Chondrocyte (in vitro differentiated cells): ENCODE measurements at regions not wholly inside any gene's neighbourhood (a gene's known extent, or its start where the extent isn't known, plus 50 kb on each side); places are given as distances from the start of the nearest gene placed in this dataset.

ENCODE experiments used
- DNase-seq: peaks from one replicate; pipeline ENCODE4 v3.0.0; 2021; ENCODE audit warnings: mixed read lengths, low spot score
- H3K27ac Mint-ChIP-seq: one replicate; pipeline ENCODE4 v1.8.0; 2021; ENCODE audit warnings: mild to moderate bottlenecking, moderate library complexity, mixed read lengths; ENCODE audit not compliant: unreplicated experiment
- H3K27me3 Mint-ChIP-seq: 2 replicates; pipeline ENCODE4 v1.8.0; 2021; ENCODE audit warnings: low read depth, mixed read lengths
- H3K36me3 Mint-ChIP-seq: 2 replicates; pipeline ENCODE4 v1.8.0; 2021; ENCODE audit warnings: low read depth, mixed read lengths
- H3K4me1 Mint-ChIP-seq: 2 replicates; pipeline ENCODE4 v1.8.0; 2021; ENCODE audit warnings: low read depth, mild to moderate bottlenecking, mixed read lengths
- H3K4me3 Mint-ChIP-seq: one replicate; pipeline ENCODE4 v1.8.0; 2021; ENCODE audit warnings: mild to moderate bottlenecking, moderate library complexity, mixed read lengths; ENCODE audit not compliant: unreplicated experiment
- H3K9me3 Mint-ChIP-seq: 2 replicates; pipeline ENCODE4 v1.8.0; 2021; ENCODE audit warnings: low read depth, mixed read lengths
- CTCF ChIP-seq: fragments of 200-600 bp; sonication (generic); IDR thresholded peaks from 2 replicates; pipeline ENCODE4 v1.5.0; 2021; ENCODE audit warnings: antibody characterized with exemption, mild to moderate bottlenecking, moderate library complexity

GRCh38 chr3:160081958-160082533 is 93.4 kb downstream of the IL12A start:
- Mint-ChIP-seq H3K36me3 (no peaks in the 10 kb centered on the region), H3K4me3 (no peak overlapping the region), H3K27me3 (no peaks in the 10 kb centered on the region), H3K4me1 (no peaks in the 10 kb centered on the region), H3K27ac (no peak overlapping the region), H3K9me3 (no peaks in the 10 kb centered on the region)
- DNase-seq: no peak
- TF ChIP-seq CTCF: no peak

GRCh38 chr3:160084998-160085397 is 96.4 kb downstream of the IL12A start:
- Mint-ChIP-seq H3K4me3 (no peak overlapping the region), H3K27ac (no peak overlapping the region), H3K36me3 (no peaks in the 10 kb centered on the region), H3K27me3 (no peaks in the 10 kb centered on the region), H3K4me1 (no peaks in the 10 kb centered on the region), H3K9me3 (no peaks in the 10 kb centered on the region)
- TF ChIP-seq CTCF: no peak
- no peak for DNase-seq

GRCh38 chr3:160088492-160089137 is 100.0 kb downstream of the IL12A start:
- Mint-ChIP-seq H3K27ac (no peak overlapping the region), H3K4me3 (no peak overlapping the region)

GRCh38 chr3:160090653-160091052 is 102.0 kb downstream of the IL12A start:
- Mint-ChIP-seq H3K4me1 (no peaks in the 10 kb centered on the region), H3K27me3 (no peaks in the 10 kb centered on the region), H3K36me3 (no peaks in the 10 kb centered on the region), H3K27ac (no peak overlapping the region), H3K4me3 (no peak overlapping the region), H3K9me3 (no peaks in the 10 kb centered on the region)
- no peak for DNase-seq
- TF ChIP-seq CTCF: no peak

More at GRCh38 chr3:160088492-160089137, 100.0 kb downstream of the IL12A start:
- H3K9me3 Mint-ChIP-seq: no peaks in the 10 kb centered on the region
- H3K36me3 Mint-ChIP-seq: no peaks in the 10 kb centered on the region
- no peak for TF ChIP-seq CTCF
- no peaks in the 10 kb centered on the region for H3K27me3 Mint-ChIP-seq
- no peaks in the 10 kb centered on the region for H3K4me1 Mint-ChIP-seq
- no peak for DNase-seq

- Mint-ChIP-seq H3K36me3 (no peaks in the 10 kb centered on the region), H3K4me3 (no peak overlapping the region), H3K27me3 (no peaks in the 10 kb centered on the region), H3K4me1 (no peaks in the 10 kb centered on the region), H3K27ac (no peak overlapping the region), H3K9me3 (no peaks in the 10 kb centered on the region)
- no peak for TF ChIP-seq CTCF
- DNase-seq: no peak
Measured at GRCh38 chr3:160091441-160091840, 102.8 kb downstream of the IL12A start.
